ENCODE measurements at regions not wholly inside any gene's neighbourhood (a gene's known extent, or its start where the extent isn't known, plus 50 kb on each side); places are given as distances from the start of the nearest gene placed in this dataset.

DNA sequence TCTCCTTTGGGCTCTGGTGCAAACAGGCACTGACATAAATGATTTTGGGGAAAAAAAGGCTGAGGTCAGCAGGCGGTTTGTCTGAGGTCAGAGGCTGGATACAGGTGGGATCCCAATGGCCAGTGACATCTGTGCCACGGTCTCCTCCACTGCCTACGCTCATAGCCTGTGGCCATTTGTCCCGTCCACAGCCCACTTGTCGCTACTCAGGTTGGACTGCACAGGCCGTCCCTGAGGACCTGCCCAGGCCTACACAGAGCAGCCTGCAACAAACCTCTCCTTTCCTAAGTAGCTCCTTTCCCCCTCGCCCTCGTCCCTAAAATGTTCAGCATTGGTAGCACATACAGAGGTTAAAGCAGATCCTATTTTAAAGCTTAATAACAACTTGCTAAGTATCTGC lies 150.7 kb downstream of the ZBTB18 start:
- TF ChIP-seq, protein P1, sequence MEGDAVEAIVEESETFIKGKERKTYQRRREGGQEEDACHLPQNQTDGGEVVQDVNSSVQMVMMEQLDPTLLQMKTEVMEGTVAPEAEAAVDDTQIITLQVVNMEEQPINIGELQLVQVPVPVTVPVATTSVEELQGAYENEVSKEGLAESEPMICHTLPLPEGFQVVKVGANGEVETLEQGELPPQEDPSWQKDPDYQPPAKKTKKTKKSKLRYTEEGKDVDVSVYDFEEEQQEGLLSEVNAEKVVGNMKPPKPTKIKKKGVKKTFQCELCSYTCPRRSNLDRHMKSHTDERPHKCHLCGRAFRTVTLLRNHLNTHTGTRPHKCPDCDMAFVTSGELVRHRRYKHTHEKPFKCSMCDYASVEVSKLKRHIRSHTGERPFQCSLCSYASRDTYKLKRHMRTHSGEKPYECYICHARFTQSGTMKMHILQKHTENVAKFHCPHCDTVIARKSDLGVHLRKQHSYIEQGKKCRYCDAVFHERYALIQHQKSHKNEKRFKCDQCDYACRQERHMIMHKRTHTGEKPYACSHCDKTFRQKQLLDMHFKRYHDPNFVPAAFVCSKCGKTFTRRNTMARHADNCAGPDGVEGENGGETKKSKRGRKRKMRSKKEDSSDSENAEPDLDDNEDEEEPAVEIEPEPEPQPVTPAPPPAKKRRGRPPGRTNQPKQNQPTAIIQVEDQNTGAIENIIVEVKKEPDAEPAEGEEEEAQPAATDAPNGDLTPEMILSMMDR (conservative IDR thresholded peaks at IDR 0.05): no peak
- no peak for TF ChIP-seq EZH2 (IDR thresholded peaks at IDR 0.05; ENCODE audit: low read depth)

Data from PC-9 (cell line).